OCI-LY1 (cell line): ENCODE measurements at regions not wholly inside any gene's neighbourhood (a gene's known extent, or its start where the extent isn't known, plus 50 kb on each side); places are given as distances from the start of the nearest gene placed in this dataset.

Experiments
- H2AFZ ChIP-seq: fragments of 200-600 bp; sonication (generic), shearing (Covaris generic); 2 replicates; pipeline ENCODE4 v1.6.0; 2014; ENCODE audit warnings: antibody characterized with exemption, mild to moderate bottlenecking, low read length
- H3F3A ChIP-seq: fragments of 200-600 bp; sonication (generic), shearing (Covaris generic); 2 replicates; pipeline ENCODE4 v1.6.0; 2014; ENCODE audit warnings: mild to moderate bottlenecking, antibody characterized with exemption, low read length, moderate library complexity; ENCODE audit not compliant: insufficient read depth
- H3K27ac ChIP-seq: fragments of 200-600 bp; sonication (generic); 2 replicates; pipeline ENCODE4 v1.5.1; 2014; ENCODE audit warnings: low read length, mixed run types, mild to moderate bottlenecking, low read depth; ENCODE audit not compliant: poor library complexity, severe bottlenecking
- H3K27me3 ChIP-seq: fragments of 200-600 bp; sonication (generic); 2 replicates; pipeline ENCODE4 v1.6.0; 2014; ENCODE audit warnings: antibody characterized with exemption, mild to moderate bottlenecking, low read length, moderate library complexity; ENCODE audit not compliant: insufficient read depth
- H3K36me3 ChIP-seq: fragments of 200-600 bp; sonication (generic); 2 replicates; pipeline ENCODE4 v1.6.1; 2014; ENCODE audit warnings: mild to moderate bottlenecking, antibody characterized with exemption, low read length, moderate library complexity, mixed read lengths; ENCODE audit not compliant: insufficient read depth
- H3K4me1 ChIP-seq: fragments of 200-600 bp; sonication (generic); 2 replicates; pipeline ENCODE4 v1.5.1; 2014; ENCODE audit warnings: mild to moderate bottlenecking, low read length, moderate library complexity; ENCODE audit not compliant: insufficient read depth, severe bottlenecking
- H3K4me2 ChIP-seq: fragments of 200-600 bp; sonication (generic), shearing (Covaris generic); 2 replicates; pipeline ENCODE4 v1.6.1; 2014; ENCODE audit warnings: low read length
- H3K4me3 ChIP-seq: fragments of 200-600 bp; sonication (generic); 2 replicates; pipeline ENCODE4 v1.5.1; 2014; ENCODE audit warnings: low read length, low read depth, mild to moderate bottlenecking, mixed read lengths; ENCODE audit not compliant: poor library complexity, severe bottlenecking
- H3K79me2 ChIP-seq: fragments of 200-600 bp; shearing (Covaris generic); 2 replicates; pipeline ENCODE4 v1.6.1; 2016; ENCODE audit warnings: mixed run types, low read length, mixed read lengths; ENCODE audit not compliant: insufficient read depth
- H3K9ac ChIP-seq: fragments of 200-600 bp; sonication (generic), shearing (Covaris generic); 2 replicates; pipeline ENCODE4 v1.6.1; 2014; ENCODE audit warnings: mild to moderate bottlenecking, low read length, mixed read lengths
- H3K9me2 ChIP-seq: fragments of 200-600 bp; sonication (generic), shearing (Covaris generic); 2 replicates; pipeline ENCODE4 v1.6.1; 2014; ENCODE audit warnings: low read depth, mild to moderate bottlenecking, low read length, mixed read lengths
- H3K9me3 ChIP-seq: fragments of 200-600 bp; shearing (Covaris generic); 2 replicates; pipeline ENCODE4 v1.6.1; 2014; ENCODE audit warnings: low read length, mixed read lengths
- H4K20me1 ChIP-seq: fragments of 200-600 bp; sonication (generic), shearing (Covaris generic); 2 replicates; pipeline ENCODE4 v1.6.0; 2016; ENCODE audit warnings: mild to moderate bottlenecking, low read length; ENCODE audit not compliant: insufficient read depth
- CTCF ChIP-seq: fragments of 200-600 bp; sonication (generic), shearing (Covaris generic); IDR thresholded peaks from 2 replicates; pipeline ENCODE4 v1.5.1; 2017; ENCODE audit warnings: mild to moderate bottlenecking, antibody characterized with exemption, low read length, moderate library complexity, mixed read lengths
- EZH2 ChIP-seq: fragments of 200-600 bp; sonication (generic), shearing (Covaris generic); IDR thresholded peaks from 2 replicates; pipeline ENCODE4 v1.8.0; 2017; ENCODE audit warnings: borderline replicate concordance, mixed run types, mild to moderate bottlenecking, antibody characterized with exemption, low read length, moderate library complexity, mixed read lengths

GRCh38 chr17:77542011-77542410, 401.2 kb downstream of the SEC14L1 start:
- H2AFZ ChIP-seq = no peak overlapping the region
- H3F3A ChIP-seq = no peaks in the 10 kb centered on the region
- H4K20me1 ChIP-seq = no peaks in the 10 kb centered on the region
- no peaks in the 10 kb centered on the region for H3K9me3 ChIP-seq
- H3K36me3 ChIP-seq = no peaks in the 10 kb centered on the region
- H3K4me1 ChIP-seq = peaks cover 5% of the 10 kb centered on the region
- no peaks in the 10 kb centered on the region for H3K79me2 ChIP-seq
- H3K9me2 ChIP-seq = no peaks in the 10 kb centered on the region
- no peak overlapping the region for H3K27ac ChIP-seq
- no peak overlapping the region for H3K4me2 ChIP-seq
- H3K9ac ChIP-seq = no peak overlapping the region
- H3K27me3 ChIP-seq = peaks cover 10% of the 10 kb centered on the region; the same call in 1 of the 2 replicates
- TF ChIP-seq EZH2 = no peak
- TF ChIP-seq CTCF = no peak
- no peak overlapping the region for H3K4me3 ChIP-seq

DNA sequence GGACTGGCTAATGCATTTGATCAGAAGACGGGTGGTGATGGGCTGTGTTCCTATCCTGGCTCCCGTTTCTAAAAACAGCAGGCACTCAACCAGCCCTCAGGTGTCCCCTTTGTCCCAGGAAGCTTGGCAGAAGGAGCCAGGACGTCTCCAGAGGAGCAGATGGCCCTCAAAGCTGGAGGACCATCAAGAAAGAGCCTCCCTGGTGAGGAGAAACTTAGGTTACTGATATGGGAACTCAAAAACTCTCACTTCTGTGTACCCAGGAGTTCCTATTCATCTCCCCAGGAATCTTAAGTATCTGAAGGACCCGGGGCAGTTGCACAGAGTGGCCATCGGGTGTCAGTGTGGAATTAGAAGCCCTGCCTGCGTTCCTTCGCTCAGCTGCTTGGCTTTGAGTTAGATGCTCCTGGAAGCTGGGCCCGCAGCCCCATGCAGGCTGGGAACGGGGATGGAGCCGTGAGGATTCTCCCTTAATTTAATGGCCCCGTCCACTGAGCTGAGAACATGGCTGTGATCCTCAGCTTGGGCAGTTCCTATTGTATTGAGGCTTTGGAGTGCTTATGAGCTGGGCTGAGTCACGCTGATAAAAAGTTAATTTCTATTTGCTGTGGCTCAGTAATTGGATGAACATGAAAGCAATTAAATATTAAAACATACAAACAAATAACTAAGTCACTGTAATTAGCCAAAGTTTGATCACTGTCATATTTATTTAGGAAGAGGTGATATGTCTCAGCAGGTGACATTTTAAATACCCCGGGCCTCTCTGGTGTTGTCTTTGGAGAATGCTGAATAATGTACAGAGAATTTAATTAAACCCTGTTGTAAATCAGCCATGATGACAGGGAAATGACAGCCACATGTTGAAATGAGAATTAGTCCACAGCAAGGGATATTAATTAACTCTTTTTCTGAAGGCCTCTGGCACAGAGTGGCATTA, 402.1 kb downstream of the SEC14L1 start:
- Histone ChIP-seq H3K27me3 (peaks cover 10% of the 10 kb centered on the region; the same call in 1 of the 2 replicates), H2AFZ (no peak overlapping the region)

DNA sequence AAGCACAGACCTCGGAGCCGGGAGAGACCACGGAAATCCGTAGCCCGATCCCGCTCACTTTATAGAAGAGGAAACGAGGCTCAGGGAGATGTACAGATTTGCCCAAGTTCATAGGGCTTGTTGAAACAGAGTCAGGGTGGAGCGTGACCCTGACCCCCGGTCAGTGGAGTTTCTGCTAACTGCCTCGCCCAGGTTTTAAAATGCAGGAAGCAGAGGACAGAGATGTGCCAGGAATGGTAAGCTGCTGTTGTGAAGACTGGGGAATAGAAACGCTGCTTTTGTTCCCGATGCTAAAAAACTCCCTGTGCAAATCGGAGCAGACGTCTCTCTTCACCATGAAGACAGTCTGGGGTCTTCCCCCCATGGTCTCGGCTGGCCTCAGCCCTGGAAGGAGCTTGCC, 403.0 kb downstream of the SEC14L1 start:
- no peaks in the 10 kb centered on the region for H3K79me2 ChIP-seq
- H3K4me3 ChIP-seq = no peak overlapping the region
- H3K27me3 ChIP-seq = peaks cover 10% of the 10 kb centered on the region; the same call in 1 of the 2 replicates
- no peaks in the 10 kb centered on the region for H3F3A ChIP-seq
- no peaks in the 10 kb centered on the region for H3K36me3 ChIP-seq
- H3K4me1 ChIP-seq = peaks cover 5% of the 10 kb centered on the region
- H3K9me3 ChIP-seq = no peaks in the 10 kb centered on the region
- no peak overlapping the region for H3K4me2 ChIP-seq
- no peak for TF ChIP-seq EZH2
- TF ChIP-seq CTCF = no peak
- H3K9me2 ChIP-seq = no peaks in the 10 kb centered on the region
- no peak overlapping the region for H3K9ac ChIP-seq
- H2AFZ ChIP-seq = no peak overlapping the region
- H4K20me1 ChIP-seq = no peaks in the 10 kb centered on the region
- no peak overlapping the region for H3K27ac ChIP-seq

More for the DNA sequence above, 402.1 kb downstream of the SEC14L1 start:
- Histone ChIP-seq H3K4me1 (peaks cover 5% of the 10 kb centered on the region), H3K9ac (no peak overlapping the region), H3K79me2 (no peaks in the 10 kb centered on the region), H3F3A (no peaks in the 10 kb centered on the region), H4K20me1 (no peaks in the 10 kb centered on the region), H3K9me2 (no peaks in the 10 kb centered on the region), H3K9me3 (no peaks in the 10 kb centered on the region), H3K36me3 (no peaks in the 10 kb centered on the region), H3K27ac (no peak overlapping the region), H3K4me3 (no peak overlapping the region), H3K4me2 (no peak overlapping the region)
- TF ChIP-seq CTCF (peak; percentile 79), EZH2 (no peak)
